Esophagus squamous epithelium (tissue), 4 donors: ENCODE measurements at regions not wholly inside any gene's neighbourhood (a gene's known extent, or its start where the extent isn't known, plus 50 kb on each side); places are given as distances from the start of the nearest gene placed in this dataset.

Experiments
- CTCF ChIP-seq, 6 experiments: fragments of 450-650 bp in 4 of 6; fragments of 200-600 bp in 2 of 6; sonication (generic) in 2 of 6; IDR thresholded peaks; one replicate each; pipeline ENCODE4 v1.5.1; 2016 to 2019; ENCODE audit warnings: antibody characterized with exemption in 6 of 6, mild to moderate bottlenecking in 4 of 6, moderate library complexity in 4 of 6
- POLR2A ChIP-seq, 4 donors: fragments of 450-650 bp; IDR thresholded peaks; one replicate each; pipeline ENCODE4 v1.6.1; 2017; ENCODE audit warnings: antibody characterized with exemption in 4 of 4, mild to moderate bottlenecking in 4 of 4, moderate library complexity in 3 of 4

GRCh38 chr5:17004441-17005106 is 68.5 kb upstream of the MYO10 start:
- no peak for TF ChIP-seq POLR2A (IDR thresholded peaks at IDR 0.05)
- TF ChIP-seq CTCF (IDR thresholded peaks at IDR 0.05): no peak
